ENCODE measurements at regions not wholly inside any gene's neighbourhood (a gene's known extent, or its start where the extent isn't known, plus 50 kb on each side); places are given as distances from the start of the nearest gene placed in this dataset.

DNA sequence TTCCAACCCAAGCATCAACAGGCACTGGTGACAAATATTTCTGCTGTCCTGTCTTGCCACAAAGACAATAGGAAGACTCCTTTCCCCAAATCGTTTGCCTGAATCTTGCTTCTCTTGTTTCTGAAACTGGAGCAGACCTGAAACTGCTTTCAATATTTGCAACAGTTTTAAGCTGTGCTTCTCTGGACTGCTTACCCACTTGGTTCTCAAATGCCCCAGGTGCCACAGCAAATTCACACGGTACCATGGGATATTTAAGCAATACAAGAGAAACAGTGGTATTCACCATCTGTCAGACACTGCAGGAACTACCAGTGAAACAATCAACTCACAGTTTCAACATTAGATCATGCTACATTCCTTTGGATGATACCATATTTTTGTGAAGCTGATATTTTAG is 309.4 kb downstream of the PARP8 start:
- Histone ChIP-seq H3K4me2 (ENCODE audit: insufficient read depth, insufficient read length, low read length) (no peak overlapping the region), H4K91ac (ENCODE audit: insufficient read length, low read depth, low read length) (no peak overlapping the region), H4K5ac (ENCODE audit: insufficient read length, low read depth, low read length) (no peak overlapping the region), H3K14ac (ENCODE audit: insufficient read depth, low read length) (no peak overlapping the region), H3K18ac (ENCODE audit: insufficient read length, low read depth, low read length) (no peak overlapping the region), H3K79me2 (ENCODE audit: insufficient read depth, low read length) (no peaks in the 10 kb centered on the region), H3K23ac (ENCODE audit: insufficient read length, low read depth, low read length) (no peak overlapping the region), H3K4me1 (ENCODE audit: insufficient read depth, low read length) (no peaks in the 10 kb centered on the region), H3K56ac (ENCODE audit: insufficient read length, low read depth, low read length) (no peak overlapping the region), H4K8ac (replicated peaks; ENCODE audit: insufficient read length, low read depth, low read length) (no peak overlapping the region), H3T11ph (ENCODE audit: low read length) (no peak overlapping the region), H2BK120ac (ENCODE audit: low read depth, low read length, poor library complexity, severe bottlenecking) (no peak overlapping the region), H2AFZ (ENCODE audit: low read length) (no peak overlapping the region), H3K9ac (ENCODE audit: extremely low read depth, insufficient read length, low read length) (no peak overlapping the region), H3K79me1 (ENCODE audit: insufficient read depth, low read depth, low read length, poor library complexity, severe bottlenecking) (no peaks in the 10 kb centered on the region), H3K27me3 (ENCODE audit: insufficient read depth, low read length) (peaks cover 8% of the 10 kb centered on the region; the same call in 1 of the 2 replicates), H3K23me2 (ENCODE audit: insufficient read length, low read depth, low read length, poor library complexity, severe bottlenecking) (no peaks in the 10 kb centered on the region), H2BK12ac (ENCODE audit: insufficient read length, low read depth, low read length) (no peak overlapping the region), H3K27ac (ENCODE audit: insufficient read length, low read depth, low read length) (no peak overlapping the region), H2AK5ac (ENCODE audit: insufficient read length, low read length) (no peak overlapping the region), H2BK15ac (ENCODE audit: low read depth, low read length) (no peak overlapping the region), H2BK20ac (ENCODE audit: low read depth, low read length, poor library complexity, severe bottlenecking) (no peak overlapping the region), H2BK5ac (ENCODE audit: insufficient read length, low read length) (no peak overlapping the region), H3K9me3 (ENCODE audit: control insufficient read depth, low read depth, low read length) (no peaks in the 10 kb centered on the region), H4K20me1 (ENCODE audit: control insufficient read depth, insufficient read depth, insufficient read length) (no peaks in the 10 kb centered on the region), H3K4ac (ENCODE audit: low read depth, low read length) (no peak overlapping the region)
- Mint-ChIP-seq H3K9me3 (peaks cover 3% of the 10 kb centered on the region in 2 experiments; a peak in 3 of 5 replicates), H3K36me3 (ENCODE audit: insufficient read depth in 1 of 3, low read depth in 3 of 3) (peaks cover 0 to 4% (median 0%) of the 10 kb centered on the region in 3 experiments; a peak in 1 of 7 replicates), H3K4me1 (no peaks in the 10 kb centered on the region), H3K27me3 (ENCODE audit: low read depth) (peaks cover 58% of the 10 kb centered on the region), H3K4me3 (no peak overlapping the region), H3K27ac (no peak overlapping the region)
- no CpG with 5 or more reads among the region's 2 CpGs for WGBS (ENCODE audit: extremely low coverage, insufficient read length, low lambda C conversion rate)
- DNase-seq = no peak
- TF ChIP-seq CTCF (conservative IDR thresholded peaks at IDR 0.05) = no peak
